Fibroblast of the aortic adventitia (primary cell): ENCODE measurements at regions not wholly inside any gene's neighbourhood (a gene's known extent, or its start where the extent isn't known, plus 50 kb on each side); places are given as distances from the start of the nearest gene placed in this dataset.

ENCODE experiments used
- DNase-seq: peaks from one replicate; pipeline ENCODE4 v3.0.0-alpha.2; 2010; ENCODE audit warnings: low read depth
- H3K4me3 ChIP-seq: 2 replicates; pipeline ENCODE4 v1.5.1; 2011; ENCODE audit warnings: low read depth, mild to moderate bottlenecking, control low read depth, low read length, moderate library complexity
- TF ChIP-seq, protein P1 (sequence below): IDR thresholded peaks from 2 replicates; pipeline ENCODE4 v1.5.1; 2011; ENCODE audit warnings: mild to moderate bottlenecking, low read length, control low read depth, inconsistent platforms; ENCODE audit not compliant: insufficient read depth

DNA sequence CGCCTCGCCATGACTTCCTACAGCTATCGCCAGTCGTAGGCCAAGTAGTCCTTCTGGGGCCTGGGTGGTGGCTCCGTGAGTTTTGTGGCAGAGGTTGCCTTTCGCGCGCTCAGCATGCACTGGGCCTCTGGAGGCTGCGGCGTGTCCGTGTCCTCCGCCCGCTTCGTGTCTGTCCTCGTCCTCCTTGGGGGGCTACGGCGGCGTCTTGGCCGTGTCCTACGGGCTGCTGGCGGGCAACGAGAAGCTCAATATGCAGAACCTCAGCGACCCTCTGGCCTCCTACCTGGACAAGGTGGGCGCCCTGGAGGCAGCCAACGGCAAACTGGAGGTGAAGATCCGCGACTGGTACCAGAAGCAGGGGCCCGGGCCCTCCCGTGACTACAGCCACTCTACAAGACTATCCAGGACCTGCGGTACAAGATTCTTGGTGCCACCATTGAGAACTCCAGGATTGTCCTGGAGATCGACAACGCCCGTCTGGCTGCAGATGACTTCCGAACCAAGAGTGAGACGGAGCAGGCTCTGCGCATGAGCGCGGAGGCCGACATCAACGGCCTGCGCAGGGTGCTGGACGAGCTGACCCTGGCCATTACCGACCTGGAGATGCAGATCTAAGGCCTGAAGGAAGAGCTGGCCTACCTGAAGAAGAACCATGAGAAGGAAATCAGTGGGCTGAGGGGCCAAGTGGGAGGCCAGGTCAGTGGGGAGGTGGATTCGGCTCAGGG is 296.3 kb downstream of the OGFRL1 start:
- TF ChIP-seq, protein P1, sequence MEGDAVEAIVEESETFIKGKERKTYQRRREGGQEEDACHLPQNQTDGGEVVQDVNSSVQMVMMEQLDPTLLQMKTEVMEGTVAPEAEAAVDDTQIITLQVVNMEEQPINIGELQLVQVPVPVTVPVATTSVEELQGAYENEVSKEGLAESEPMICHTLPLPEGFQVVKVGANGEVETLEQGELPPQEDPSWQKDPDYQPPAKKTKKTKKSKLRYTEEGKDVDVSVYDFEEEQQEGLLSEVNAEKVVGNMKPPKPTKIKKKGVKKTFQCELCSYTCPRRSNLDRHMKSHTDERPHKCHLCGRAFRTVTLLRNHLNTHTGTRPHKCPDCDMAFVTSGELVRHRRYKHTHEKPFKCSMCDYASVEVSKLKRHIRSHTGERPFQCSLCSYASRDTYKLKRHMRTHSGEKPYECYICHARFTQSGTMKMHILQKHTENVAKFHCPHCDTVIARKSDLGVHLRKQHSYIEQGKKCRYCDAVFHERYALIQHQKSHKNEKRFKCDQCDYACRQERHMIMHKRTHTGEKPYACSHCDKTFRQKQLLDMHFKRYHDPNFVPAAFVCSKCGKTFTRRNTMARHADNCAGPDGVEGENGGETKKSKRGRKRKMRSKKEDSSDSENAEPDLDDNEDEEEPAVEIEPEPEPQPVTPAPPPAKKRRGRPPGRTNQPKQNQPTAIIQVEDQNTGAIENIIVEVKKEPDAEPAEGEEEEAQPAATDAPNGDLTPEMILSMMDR: no peak
- DNase-seq: no peak
- H3K4me3 ChIP-seq: no peak overlapping the region

DNA sequence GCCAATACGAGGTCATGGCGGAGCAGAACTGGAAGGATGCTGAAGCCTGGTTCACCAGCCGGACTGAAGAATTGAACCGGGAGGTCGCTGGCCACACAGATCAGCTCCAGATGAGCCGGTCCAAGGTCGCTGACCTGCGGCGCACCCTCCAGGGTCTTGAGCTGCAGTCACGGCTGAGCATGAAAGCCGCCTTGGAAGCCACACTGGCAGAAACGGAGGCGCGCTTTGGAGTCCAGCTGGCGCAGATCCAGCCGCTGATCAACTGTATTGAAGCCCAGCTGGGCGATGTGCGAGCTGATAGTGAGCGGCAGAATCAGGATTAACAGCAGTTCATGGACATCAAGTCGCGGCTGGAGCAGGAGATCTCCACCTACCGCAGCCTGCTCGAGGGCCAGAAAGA is 296.9 kb downstream of the OGFRL1 start:
- H3K4me3 ChIP-seq: no peak overlapping the region
- TF ChIP-seq, protein P1: no peak
- DNase-seq: no peak

DNA sequence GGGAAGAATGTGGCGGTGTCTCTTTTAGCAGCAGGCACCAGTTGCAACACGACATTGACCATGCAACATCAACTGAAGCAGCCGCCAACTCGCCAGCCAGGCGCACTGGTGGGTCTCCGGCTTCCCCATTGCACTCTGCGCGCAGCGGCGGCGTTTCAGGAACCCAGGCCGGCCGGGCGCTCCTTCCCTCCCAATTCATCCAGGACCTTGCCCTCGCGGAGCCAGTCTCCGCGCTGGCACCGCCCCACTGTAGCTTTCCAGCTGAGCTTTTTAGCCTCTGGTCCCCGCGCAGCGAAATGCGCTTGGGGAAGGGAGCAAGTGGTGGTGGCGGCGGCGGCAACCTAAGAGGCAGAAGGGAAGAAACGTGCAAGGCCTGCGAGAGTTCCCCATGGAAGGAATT is 297.9 kb upstream of the RIMS1 start:
- DNase-seq: no peak
- H3K4me3 ChIP-seq: no peak overlapping the region
- TF ChIP-seq, protein P1: no peak

DNA sequence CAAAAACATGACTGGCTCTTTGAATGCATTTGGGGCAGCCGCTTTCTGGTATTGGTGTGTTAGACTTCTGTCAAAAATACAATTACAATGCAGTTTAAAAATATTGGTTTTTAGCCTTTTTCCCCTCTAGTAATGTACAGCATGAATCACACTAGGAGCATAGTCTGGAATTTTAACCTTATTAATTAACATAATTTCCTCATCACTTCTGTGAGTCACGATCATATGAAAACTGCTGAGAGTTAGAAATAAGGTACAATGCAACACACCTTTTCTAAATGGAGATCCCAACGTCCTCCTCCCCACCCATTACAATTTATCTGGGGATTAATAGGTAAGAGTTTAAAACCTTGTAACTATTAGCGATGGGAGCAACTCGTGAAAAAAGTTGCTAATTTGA is 297.1 kb upstream of the RIMS1 start:
- TF ChIP-seq, protein P1: no peak
- H3K4me3 ChIP-seq: no peak overlapping the region
- no peak for DNase-seq

GRCh38 chr6:71592643-71593042 is 293.7 kb upstream of the RIMS1 start:
- H3K4me3 ChIP-seq: no peak overlapping the region
- no peak for DNase-seq
- TF ChIP-seq, protein P1: no peak

DNA sequence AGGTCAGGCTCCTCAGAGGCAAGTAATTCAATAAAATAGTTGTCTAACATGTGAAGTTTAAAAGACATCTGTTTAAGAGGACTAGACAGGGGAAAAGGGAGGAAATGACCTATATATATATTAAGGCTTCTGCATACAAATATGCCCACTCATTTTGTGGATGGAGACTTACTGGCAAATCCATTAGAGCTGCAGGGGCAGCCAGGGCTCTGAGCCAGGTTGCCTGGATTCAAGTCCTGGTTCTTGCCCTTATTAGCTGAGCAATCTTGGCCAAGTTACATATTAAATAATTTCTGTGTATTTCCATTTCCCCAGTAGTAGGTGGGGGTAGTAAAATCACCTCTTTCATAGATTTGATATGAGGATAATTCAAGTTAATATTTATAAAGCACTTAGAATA is 287.0 kb upstream of the RIMS1 start:
- no peak for DNase-seq
- TF ChIP-seq, protein P1: no peak
- no peak overlapping the region for H3K4me3 ChIP-seq
